ENCODE measurements at regions not wholly inside any gene's neighbourhood (a gene's known extent, or its start where the extent isn't known, plus 50 kb on each side); places are given as distances from the start of the nearest gene placed in this dataset.

DNA sequence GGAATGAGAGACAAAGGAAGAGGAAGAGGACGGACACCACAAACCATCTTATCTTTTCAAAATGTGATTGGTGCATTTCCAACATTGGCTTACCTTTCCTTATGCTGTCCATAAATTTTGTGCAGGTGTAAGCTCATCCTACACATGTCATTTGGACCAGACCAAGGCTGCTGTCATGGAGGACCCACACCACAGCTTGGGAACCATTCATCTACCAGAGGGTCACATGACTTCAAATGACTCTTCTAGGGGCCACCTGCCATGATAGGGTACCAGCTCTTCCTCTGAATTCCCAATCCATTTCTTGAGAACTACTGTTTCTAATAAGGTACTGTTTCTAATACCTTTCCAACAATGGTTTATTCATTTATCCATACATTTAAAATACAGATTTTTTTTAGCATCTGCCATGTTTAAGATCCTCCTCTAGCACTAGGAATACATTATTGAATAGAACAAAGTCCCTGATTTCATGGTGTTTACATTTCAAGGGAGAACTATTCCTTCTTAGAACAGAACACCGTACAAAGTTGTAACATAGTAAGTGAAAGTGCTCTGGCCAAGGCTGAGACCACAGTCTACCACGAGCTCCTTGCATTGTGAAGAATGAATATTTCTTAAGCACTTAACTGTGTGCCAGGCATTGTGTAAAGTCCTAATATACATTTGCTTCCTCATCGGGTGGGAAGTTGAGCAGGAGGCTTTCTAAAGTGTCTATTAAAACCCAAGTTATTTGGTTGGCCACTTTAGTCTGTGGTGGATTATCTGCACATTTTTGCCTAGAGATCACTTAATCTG is 246.1 kb upstream of the FN1 start:
- no peaks in the 10 kb centered on the region for H4K20me1 ChIP-seq (ENCODE audit: insufficient read depth, low read length, poor library complexity, severe bottlenecking)
- H2AFZ ChIP-seq (ENCODE audit: low read length) = no peak overlapping the region
- no peak overlapping the region for H3K4me3 ChIP-seq (ENCODE audit: low read length, poor library complexity, severe bottlenecking)
- no peaks in the 10 kb centered on the region for H3K79me2 ChIP-seq (ENCODE audit: insufficient read depth, low read length)
- H3K4me1 ChIP-seq (ENCODE audit: insufficient read depth, low read length, poor library complexity, severe bottlenecking) = no peaks in the 10 kb centered on the region
- no peak overlapping the region for H3K9ac ChIP-seq (ENCODE audit: low read depth, low read length, poor library complexity, severe bottlenecking)
- H3K4me2 ChIP-seq (ENCODE audit: low read depth, low read length, poor library complexity, severe bottlenecking) = no peak overlapping the region
- no peaks in the 10 kb centered on the region for H3K36me3 ChIP-seq (ENCODE audit: insufficient read depth, low read length)
- H3K9me3 ChIP-seq (ENCODE audit: insufficient read depth, low read depth, low read length) = no peaks in the 10 kb centered on the region
- no peaks in the 10 kb centered on the region for H3K9me2 ChIP-seq (replicated peaks; ENCODE audit: low read depth, low read length)
- H3K27me3 ChIP-seq (ENCODE audit: insufficient read depth, low read length, poor library complexity, severe bottlenecking) = no peaks in the 10 kb centered on the region
- TF ChIP-seq CTCF (conservative IDR thresholded peaks at IDR 0.05; ENCODE audit: low read length) (no peak), EZH2phosphoT487 (IDR thresholded peaks at IDR 0.05; ENCODE audit: borderline replicate concordance) (no peak)
- H3F3A ChIP-seq (ENCODE audit: low read depth) = no peaks in the 10 kb centered on the region

GRCh38 chr2:215680605-215681598 is 245.0 kb upstream of the FN1 start:
- Histone ChIP-seq H3K4me2 (ENCODE audit: low read depth, low read length, poor library complexity, severe bottlenecking) (no peak overlapping the region), H3F3A (ENCODE audit: low read depth) (no peaks in the 10 kb centered on the region), H3K79me2 (ENCODE audit: insufficient read depth, low read length) (no peaks in the 10 kb centered on the region), H3K36me3 (ENCODE audit: insufficient read depth, low read length) (no peaks in the 10 kb centered on the region), H3K9ac (ENCODE audit: low read depth, low read length, poor library complexity, severe bottlenecking) (no peak overlapping the region), H3K4me3 (ENCODE audit: low read length, poor library complexity, severe bottlenecking) (no peak overlapping the region), H3K27me3 (ENCODE audit: insufficient read depth, low read length, poor library complexity, severe bottlenecking) (no peaks in the 10 kb centered on the region), H3K9me2 (replicated peaks; ENCODE audit: low read depth, low read length) (no peaks in the 10 kb centered on the region), H2AFZ (ENCODE audit: low read length) (no peak overlapping the region), H3K4me1 (ENCODE audit: insufficient read depth, low read length, poor library complexity, severe bottlenecking) (no peaks in the 10 kb centered on the region), H3K9me3 (ENCODE audit: insufficient read depth, low read depth, low read length) (no peaks in the 10 kb centered on the region), H4K20me1 (ENCODE audit: insufficient read depth, low read length, poor library complexity, severe bottlenecking) (no peaks in the 10 kb centered on the region)
- TF ChIP-seq CTCF (conservative IDR thresholded peaks at IDR 0.05; ENCODE audit: low read length) = no peak
- no peak for TF ChIP-seq EZH2phosphoT487 (IDR thresholded peaks at IDR 0.05; ENCODE audit: borderline replicate concordance)

- Histone ChIP-seq H3K9ac (ENCODE audit: low read depth, low read length, poor library complexity, severe bottlenecking) (no peak overlapping the region), H3F3A (ENCODE audit: low read depth) (no peaks in the 10 kb centered on the region), H3K4me2 (ENCODE audit: low read depth, low read length, poor library complexity, severe bottlenecking) (no peak overlapping the region), H4K20me1 (ENCODE audit: insufficient read depth, low read length, poor library complexity, severe bottlenecking) (no peaks in the 10 kb centered on the region), H3K9me2 (replicated peaks; ENCODE audit: low read depth, low read length) (no peaks in the 10 kb centered on the region), H3K36me3 (ENCODE audit: insufficient read depth, low read length) (no peaks in the 10 kb centered on the region), H3K79me2 (ENCODE audit: insufficient read depth, low read length) (no peaks in the 10 kb centered on the region), H2AFZ (ENCODE audit: low read length) (no peak overlapping the region), H3K27me3 (ENCODE audit: insufficient read depth, low read length, poor library complexity, severe bottlenecking) (no peaks in the 10 kb centered on the region), H3K9me3 (ENCODE audit: insufficient read depth, low read depth, low read length) (no peaks in the 10 kb centered on the region), H3K4me1 (ENCODE audit: insufficient read depth, low read length, poor library complexity, severe bottlenecking) (no peaks in the 10 kb centered on the region), H3K4me3 (ENCODE audit: low read length, poor library complexity, severe bottlenecking) (no peak overlapping the region)
- TF ChIP-seq EZH2phosphoT487 (IDR thresholded peaks at IDR 0.05; ENCODE audit: borderline replicate concordance) = no peak
- TF ChIP-seq CTCF (conservative IDR thresholded peaks at IDR 0.05; ENCODE audit: low read length) = no peak
Observed at GRCh38 chr2:215678094-215678493, 242.2 kb upstream of the FN1 start.
